ENCODE measurements at regions not wholly inside any gene's neighbourhood (a gene's known extent, or its start where the extent isn't known, plus 50 kb on each side); places are given as distances from the start of the nearest gene placed in this dataset.

DNA sequence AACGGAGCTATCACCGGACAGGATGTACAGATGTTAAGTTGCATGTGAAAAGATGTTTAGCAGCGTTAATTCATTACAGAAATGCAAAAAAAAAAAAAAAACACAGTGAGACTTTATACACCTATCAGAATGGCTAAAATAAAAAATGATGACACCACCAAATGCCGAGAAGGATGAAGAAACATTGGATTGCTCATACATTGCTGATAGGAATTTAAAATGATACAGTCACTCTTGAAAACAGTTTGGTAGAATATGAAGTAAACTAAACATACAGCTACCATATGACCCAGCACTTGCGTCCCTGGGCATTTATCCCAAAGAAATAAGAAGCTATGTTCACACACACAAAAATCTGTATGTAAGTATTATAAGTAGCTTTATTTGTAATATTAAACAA is 574.1 kb downstream of the SLC16A7 start:
- TF ChIP-seq EZH2 (IDR thresholded peaks at IDR 0.05; ENCODE audit: insufficient read depth, poor library complexity, severe bottlenecking), result no peak
- no peak for TF ChIP-seq EZH2phosphoT487 (IDR thresholded peaks at IDR 0.05; ENCODE audit: insufficient read depth, low read depth)
